IPS-NIHi7 (cell line): ENCODE measurements at regions not wholly inside any gene's neighbourhood (a gene's known extent, or its start where the extent isn't known, plus 50 kb on each side); places are given as distances from the start of the nearest gene placed in this dataset.
"Not testable (repeated sequence)": the region's sequence is repeated elsewhere in the genome, so short reads cannot be mapped to it uniquely, and the experiment has no call there.

ENCODE experiments used
- DNase-seq: peaks from one replicate; pipeline ENCODE4 v3.0.0; 2012; ENCODE audit warnings: mixed read lengths; ENCODE audit errors: extremely low spot score

GRCh38 chr5:168142402-168142801, 149.0 kb upstream of the WWC1 start:
- DNase-seq: no peak

GRCh38 chr5:168143521-168143920, 147.9 kb upstream of the WWC1 start:
- DNase-seq: not testable (repeated sequence)

GRCh38 chr5:168147106-168147505, 144.3 kb upstream of the WWC1 start:
- no peak for DNase-seq

GRCh38 chr5:168147568-168148360, 143.7 kb upstream of the WWC1 start:
- no peak for DNase-seq

- no peak for DNase-seq
These were observed 140.4 kb upstream of the WWC1 start for GRCh38 chr5:168151041-168151440.

- DNase-seq: no peak
These were observed 138.8 kb upstream of the WWC1 start for GRCh38 chr5:168152660-168153059.

- DNase-seq: no peak
These were observed 138.1 kb upstream of the WWC1 start for GRCh38 chr5:168153263-168153875.

GRCh38 chr5:168153876-168154270, 137.6 kb upstream of the WWC1 start:
- DNase-seq: no peak

GRCh38 chr5:168155585-168155984, 135.9 kb upstream of the WWC1 start:
- DNase-seq: no peak

- DNase-seq: no peak
These were observed 135.3 kb upstream of the WWC1 start for GRCh38 chr5:168156170-168156569.

- no peak for DNase-seq
These were observed 134.3 kb upstream of the WWC1 start for GRCh38 chr5:168157141-168157540.

- peak; percentile 76 for DNase-seq
These were observed 132.0 kb upstream of the WWC1 start for GRCh38 chr5:168159425-168159824.

- DNase-seq: no peak
These were observed 129.0 kb upstream of the WWC1 start for GRCh38 chr5:168162464-168162863.

GRCh38 chr5:168163966-168164365, 127.5 kb upstream of the WWC1 start:
- DNase-seq: no peak

GRCh38 chr5:168165221-168165914, 126.1 kb upstream of the WWC1 start:
- DNase-seq: peak; percentile 74

- DNase-seq: no peak
These were observed 125.5 kb upstream of the WWC1 start for GRCh38 chr5:168165977-168166376.

GRCh38 chr5:168167338-168167737, 124.1 kb upstream of the WWC1 start:
- no peak for DNase-seq

- no peak for DNase-seq
These were observed 122.3 kb upstream of the WWC1 start for GRCh38 chr5:168168978-168169698.

- no peak for DNase-seq
These were observed 121.7 kb upstream of the WWC1 start for GRCh38 chr5:168169791-168170190.

- no peak for DNase-seq
These were observed 119.3 kb upstream of the WWC1 start for GRCh38 chr5:168171901-168172759.

- DNase-seq: no peak
These were observed 118.7 kb upstream of the WWC1 start for GRCh38 chr5:168172760-168173223.
